Stimulated activated naive CD8-positive, alpha-beta T cell treated with anti-CD3 and anti-CD28 coated beads, Interleukin-15, Interleukin-2, amounts not matched to agents 100 ng/mL and 50 ng/mL, for 24 hours (primary cell): ENCODE measurements at regions not wholly inside any gene's neighbourhood (a gene's known extent, or its start where the extent isn't known, plus 50 kb on each side); places are given as distances from the start of the nearest gene placed in this dataset.

ENCODE experiments used
- H3K27ac Mint-ChIP-seq: one replicate; pipeline ENCODE4 v1.8.0; 2021; ENCODE audit warnings: mild to moderate bottlenecking, mixed read lengths
- H3K27me3 Mint-ChIP-seq: one replicate; pipeline ENCODE4 v1.8.0; 2021; ENCODE audit warnings: mixed read lengths
- H3K36me3 Mint-ChIP-seq: one replicate; pipeline ENCODE4 v1.8.0; 2021; ENCODE audit warnings: low read depth, mixed read lengths
- H3K4me1 Mint-ChIP-seq: one replicate; pipeline ENCODE4 v1.8.0; 2021; ENCODE audit warnings: low read depth, mixed read lengths
- H3K4me3 Mint-ChIP-seq: one replicate; pipeline ENCODE4 v1.8.0; 2021; ENCODE audit warnings: mild to moderate bottlenecking, mixed read lengths
- H3K9me3 Mint-ChIP-seq: one replicate; pipeline ENCODE4 v1.8.0; 2021; ENCODE audit warnings: mixed read lengths

DNA sequence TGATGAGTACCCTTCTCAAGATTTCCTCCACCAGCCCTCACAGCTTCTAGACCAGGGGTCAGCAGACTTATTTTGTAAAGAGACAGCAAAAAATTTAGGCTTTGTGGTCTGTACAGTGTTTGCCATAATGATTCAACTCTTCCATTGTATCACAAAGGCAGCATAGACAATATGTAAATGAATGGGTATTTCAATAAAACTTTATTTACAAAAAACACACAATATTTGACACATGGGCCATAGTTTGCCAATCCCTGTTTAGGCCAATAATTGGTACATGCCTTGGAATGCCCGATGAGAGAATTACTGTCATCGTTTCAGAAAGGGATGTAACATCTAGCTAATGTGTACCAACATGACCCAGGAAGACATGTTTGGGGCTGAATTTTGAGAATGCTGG, 178.9 kb upstream of the GALNT2 start:
- no peaks in the 10 kb centered on the region for H3K9me3 Mint-ChIP-seq
- H3K4me1 Mint-ChIP-seq, result peaks cover 8% of the 10 kb centered on the region
- H3K4me3 Mint-ChIP-seq, result no peak overlapping the region
- H3K27ac Mint-ChIP-seq, result no peak overlapping the region
- peaks cover 28% of the 10 kb centered on the region for H3K27me3 Mint-ChIP-seq
- no peaks in the 10 kb centered on the region for H3K36me3 Mint-ChIP-seq

DNA sequence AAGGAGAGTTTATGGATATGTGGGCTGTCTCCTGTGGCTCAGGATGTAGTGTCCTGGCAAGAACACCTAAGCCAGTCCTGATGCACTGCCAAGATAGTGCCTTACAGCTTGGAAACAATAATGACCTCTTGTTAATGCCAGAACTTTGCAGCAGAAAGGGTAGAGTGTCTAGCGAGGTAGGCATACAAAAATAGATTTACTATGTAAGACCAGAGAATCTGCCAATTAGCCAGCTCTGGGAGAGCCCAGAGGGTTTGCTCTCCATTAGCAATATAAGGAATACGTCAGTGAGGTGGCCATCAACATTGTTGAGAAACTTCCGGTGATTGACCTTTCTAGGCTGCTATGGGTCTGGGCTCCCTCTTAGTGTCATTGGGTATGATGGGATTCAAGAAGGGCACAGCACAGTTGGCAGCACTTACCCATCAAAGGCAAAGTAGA, 178.5 kb upstream of the GALNT2 start:
- peaks cover 27% of the 10 kb centered on the region for H3K27me3 Mint-ChIP-seq
- peaks cover 4% of the 10 kb centered on the region for H3K4me1 Mint-ChIP-seq
- H3K4me3 Mint-ChIP-seq, result no peak overlapping the region
- H3K36me3 Mint-ChIP-seq, result no peaks in the 10 kb centered on the region
- no peak overlapping the region for H3K27ac Mint-ChIP-seq
- no peaks in the 10 kb centered on the region for H3K9me3 Mint-ChIP-seq

DNA sequence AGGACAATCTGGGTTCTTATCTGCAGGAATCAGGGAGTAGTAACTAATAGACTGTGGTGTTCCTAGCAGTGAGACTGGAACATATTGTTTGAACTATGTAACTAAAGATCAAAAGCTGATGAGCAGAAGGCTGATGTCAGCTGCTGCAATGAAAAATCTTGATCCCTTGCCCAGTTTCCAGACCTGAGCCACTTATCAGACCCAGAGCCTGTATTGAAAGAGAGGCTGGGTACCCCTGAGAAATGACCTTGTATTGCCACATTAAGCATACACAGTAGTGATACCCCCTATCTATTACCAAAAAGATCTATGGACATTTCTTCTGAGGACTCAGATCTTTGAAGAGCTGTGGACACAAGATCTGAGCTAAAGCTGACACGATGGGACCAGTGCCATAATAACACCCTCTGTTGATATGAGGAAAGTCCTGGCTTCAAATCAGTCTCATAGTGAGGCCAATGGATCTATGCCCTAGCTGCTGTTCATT, 178.0 kb upstream of the GALNT2 start:
- Mint-ChIP-seq H3K9me3 (no peaks in the 10 kb centered on the region), H3K27me3 (peaks cover 25% of the 10 kb centered on the region), H3K36me3 (no peaks in the 10 kb centered on the region), H3K4me3 (no peak overlapping the region), H3K4me1 (no peaks in the 10 kb centered on the region), H3K27ac (no peak overlapping the region)

DNA sequence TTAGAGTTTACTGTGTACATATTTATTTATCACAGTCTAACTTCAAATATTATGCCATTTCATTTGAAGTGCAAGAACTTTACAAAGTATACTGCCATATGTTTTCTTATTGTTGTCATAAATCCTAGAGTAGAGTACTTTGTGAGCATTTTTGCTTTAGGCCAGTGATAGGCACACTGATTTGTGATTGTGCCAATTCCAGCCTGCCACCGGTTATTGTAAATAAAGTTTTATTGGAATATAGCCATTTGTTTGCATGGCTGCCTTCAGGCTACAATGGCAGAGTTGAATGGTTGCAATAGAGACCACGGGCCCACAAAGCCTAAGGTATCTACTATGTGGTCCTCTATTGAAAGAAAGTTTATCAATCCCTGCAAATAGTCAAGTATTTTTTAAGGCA, 175.8 kb upstream of the GALNT2 start:
- Mint-ChIP-seq H3K27me3 (peaks cover 36% of the 10 kb centered on the region), H3K27ac (no peak overlapping the region), H3K36me3 (no peaks in the 10 kb centered on the region), H3K4me3 (no peak overlapping the region), H3K9me3 (no peaks in the 10 kb centered on the region), H3K4me1 (no peaks in the 10 kb centered on the region)

GRCh38 chr1:229892515-229893117, 174.4 kb upstream of the GALNT2 start:
- no peaks in the 10 kb centered on the region for H3K36me3 Mint-ChIP-seq
- no peak overlapping the region for H3K27ac Mint-ChIP-seq
- no peaks in the 10 kb centered on the region for H3K4me1 Mint-ChIP-seq
- H3K4me3 Mint-ChIP-seq, result no peak overlapping the region
- H3K9me3 Mint-ChIP-seq, result no peaks in the 10 kb centered on the region
- H3K27me3 Mint-ChIP-seq, result peaks cover 46% of the 10 kb centered on the region

DNA sequence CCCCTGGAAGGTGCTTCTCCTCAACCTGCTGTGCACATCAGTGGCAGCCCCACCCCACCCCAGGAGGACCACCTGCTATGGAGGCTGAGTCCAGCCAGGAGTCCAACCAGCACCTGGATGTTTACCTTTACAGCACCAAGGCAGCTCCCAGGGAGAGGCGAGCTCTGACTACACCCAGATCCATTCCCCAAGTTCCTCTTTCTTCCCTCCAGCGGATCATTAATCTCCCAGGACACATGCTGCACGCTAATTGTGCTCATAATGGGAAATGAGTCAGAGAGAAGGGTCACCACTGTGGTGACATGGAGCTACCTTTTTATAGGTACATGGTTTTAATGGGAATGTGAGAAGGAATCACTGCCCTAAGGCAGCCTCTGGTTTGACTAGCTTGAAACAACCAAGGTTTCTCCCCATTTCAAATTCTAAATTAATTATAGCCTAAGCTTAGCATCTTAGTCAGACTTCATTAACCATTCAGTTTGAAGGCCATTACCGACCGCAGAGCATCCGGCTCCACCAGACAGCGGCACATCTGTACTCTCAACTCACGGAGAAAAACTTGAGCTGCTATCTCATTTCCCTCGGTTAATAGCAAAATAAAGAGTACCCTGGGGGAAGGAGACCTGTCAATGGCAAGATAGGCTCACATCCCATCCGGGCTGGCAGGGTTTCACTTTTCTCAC, 173.1 kb upstream of the GALNT2 start:
- Mint-ChIP-seq H3K27ac (no peak overlapping the region), H3K4me1 (no peaks in the 10 kb centered on the region), H3K4me3 (no peak overlapping the region), H3K9me3 (no peaks in the 10 kb centered on the region), H3K27me3 (peaks cover 54% of the 10 kb centered on the region), H3K36me3 (no peaks in the 10 kb centered on the region)

DNA sequence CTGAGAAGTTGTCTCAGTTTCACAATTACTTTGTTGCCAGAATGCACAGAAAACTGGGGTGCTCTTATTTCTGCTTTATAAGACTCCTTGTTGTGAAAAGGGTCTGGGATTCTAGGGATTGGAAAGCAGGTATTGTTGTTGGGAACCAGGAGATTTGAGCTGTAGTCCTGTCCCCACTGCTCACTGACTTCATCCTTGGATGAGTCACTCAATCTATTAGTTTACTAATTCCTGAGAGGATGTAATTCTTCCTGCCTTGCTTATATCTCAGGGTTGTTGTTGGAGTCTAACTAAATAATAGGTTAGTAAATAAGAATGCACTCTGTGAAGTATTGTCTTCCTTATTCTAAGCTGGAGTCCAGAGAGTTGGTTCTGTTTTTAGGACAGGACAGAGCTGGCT, 172.5 kb upstream of the GALNT2 start:
- Mint-ChIP-seq H3K27ac (no peak overlapping the region), H3K36me3 (no peaks in the 10 kb centered on the region), H3K4me3 (no peak overlapping the region), H3K9me3 (no peaks in the 10 kb centered on the region), H3K4me1 (no peaks in the 10 kb centered on the region), H3K27me3 (peaks cover 50% of the 10 kb centered on the region)

GRCh38 chr1:229895605-229896004, 171.4 kb upstream of the GALNT2 start:
- no peak overlapping the region for H3K4me3 Mint-ChIP-seq
- peaks cover 57% of the 10 kb centered on the region for H3K27me3 Mint-ChIP-seq
- no peak overlapping the region for H3K27ac Mint-ChIP-seq
- no peaks in the 10 kb centered on the region for H3K36me3 Mint-ChIP-seq
- H3K9me3 Mint-ChIP-seq, result no peaks in the 10 kb centered on the region
- no peaks in the 10 kb centered on the region for H3K4me1 Mint-ChIP-seq

- peaks cover 62% of the 10 kb centered on the region for H3K27me3 Mint-ChIP-seq
- H3K4me3 Mint-ChIP-seq, result no peak overlapping the region
- no peaks in the 10 kb centered on the region for H3K36me3 Mint-ChIP-seq
Measured at GRCh38 chr1:229896306-229896705, 170.7 kb upstream of the GALNT2 start.

GRCh38 chr1:229896861-229897260, 170.2 kb upstream of the GALNT2 start:
- Mint-ChIP-seq H3K36me3 (no peaks in the 10 kb centered on the region), H3K4me1 (no peaks in the 10 kb centered on the region), H3K4me3 (no peak overlapping the region), H3K27me3 (peaks cover 66% of the 10 kb centered on the region), H3K27ac (no peak overlapping the region), H3K9me3 (no peaks in the 10 kb centered on the region)

More at GRCh38 chr1:229896306-229896705, 170.7 kb upstream of the GALNT2 start:
- Mint-ChIP-seq H3K4me1 (no peaks in the 10 kb centered on the region), H3K9me3 (no peaks in the 10 kb centered on the region), H3K27ac (no peak overlapping the region)

DNA sequence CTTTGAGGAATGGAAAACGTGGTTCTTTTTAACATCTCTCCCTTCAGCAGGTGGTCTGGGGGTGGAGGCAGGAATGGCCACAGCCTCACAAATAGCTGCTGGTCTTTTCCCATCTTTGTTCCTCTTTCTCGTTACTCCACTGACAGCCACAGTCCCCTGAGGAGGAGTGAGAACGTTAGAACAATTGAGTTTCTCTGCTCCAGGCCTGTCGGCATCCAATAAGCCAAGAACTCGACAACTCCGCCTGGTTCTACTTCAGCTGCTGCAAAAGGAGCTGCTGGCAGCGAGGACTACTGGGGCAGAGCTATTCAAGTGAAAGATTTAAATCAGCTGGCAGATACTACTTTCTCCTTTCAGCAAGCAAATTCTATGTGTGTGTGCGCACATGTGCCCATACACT, 169.5 kb upstream of the GALNT2 start:
- Mint-ChIP-seq H3K4me3 (no peak overlapping the region), H3K27me3 (peaks cover 68% of the 10 kb centered on the region), H3K36me3 (no peaks in the 10 kb centered on the region), H3K4me1 (no peaks in the 10 kb centered on the region), H3K27ac (no peak overlapping the region), H3K9me3 (no peaks in the 10 kb centered on the region)

GRCh38 chr1:229900220-229900619, 166.8 kb upstream of the GALNT2 start:
- H3K27me3 Mint-ChIP-seq, result peaks cover 76% of the 10 kb centered on the region
- no peaks in the 10 kb centered on the region for H3K4me1 Mint-ChIP-seq
- H3K9me3 Mint-ChIP-seq, result no peaks in the 10 kb centered on the region
- H3K4me3 Mint-ChIP-seq, result no peak overlapping the region
- no peaks in the 10 kb centered on the region for H3K36me3 Mint-ChIP-seq
- no peak overlapping the region for H3K27ac Mint-ChIP-seq

DNA sequence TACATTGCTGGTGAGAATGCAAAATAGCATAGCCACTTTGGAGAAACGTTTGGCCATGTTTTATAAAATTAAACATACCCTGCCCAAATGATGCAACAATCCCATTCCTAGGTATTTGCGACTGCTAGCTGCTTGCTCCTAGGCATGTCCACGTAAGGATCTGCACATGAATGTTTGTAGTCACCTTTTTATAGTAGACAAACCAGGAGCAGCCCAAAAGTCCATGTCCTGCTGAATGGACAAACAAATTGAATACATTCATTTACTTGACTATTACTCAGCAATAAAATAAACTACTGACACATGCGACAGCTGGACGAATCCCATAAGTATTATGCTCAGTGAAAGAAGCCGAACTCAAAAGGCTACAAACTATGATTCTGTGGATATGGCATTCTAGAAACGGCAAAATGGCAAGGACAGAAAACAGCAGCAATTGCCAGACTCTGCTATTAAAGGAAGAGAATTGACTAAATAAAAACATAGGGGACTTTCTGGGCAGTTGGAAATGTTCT, 161.9 kb upstream of the GALNT2 start:
- no peak overlapping the region for H3K4me3 Mint-ChIP-seq
- H3K27me3 Mint-ChIP-seq, result peaks cover 71% of the 10 kb centered on the region
- no peak overlapping the region for H3K27ac Mint-ChIP-seq
- H3K9me3 Mint-ChIP-seq, result no peaks in the 10 kb centered on the region
- no peaks in the 10 kb centered on the region for H3K36me3 Mint-ChIP-seq
- H3K4me1 Mint-ChIP-seq, result no peaks in the 10 kb centered on the region

DNA sequence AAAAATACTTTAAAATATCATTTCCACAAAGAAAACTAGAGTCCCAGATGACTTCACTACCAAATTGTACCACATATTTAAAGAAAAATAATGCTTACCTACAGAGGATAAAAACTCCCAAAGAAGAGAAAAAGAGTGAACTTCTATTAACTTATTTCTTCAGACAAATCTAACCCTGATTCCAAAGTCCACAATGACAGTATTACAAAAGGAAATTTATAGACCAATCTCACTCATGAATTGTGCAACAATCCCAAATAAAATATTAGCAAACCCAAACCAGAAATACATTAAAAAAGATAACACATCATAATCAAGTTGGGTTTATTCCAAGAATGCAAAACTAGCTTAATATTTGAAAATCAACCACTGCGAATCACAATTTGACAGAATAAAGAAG, 161.4 kb upstream of the GALNT2 start:
- no peak overlapping the region for H3K4me3 Mint-ChIP-seq
- no peak overlapping the region for H3K27ac Mint-ChIP-seq
- no peaks in the 10 kb centered on the region for H3K9me3 Mint-ChIP-seq
- H3K27me3 Mint-ChIP-seq, result peaks cover 67% of the 10 kb centered on the region
- no peaks in the 10 kb centered on the region for H3K4me1 Mint-ChIP-seq
- no peaks in the 10 kb centered on the region for H3K36me3 Mint-ChIP-seq

GRCh38 chr1:229907884-229908638, 159.0 kb upstream of the GALNT2 start:
- Mint-ChIP-seq H3K27me3 (peaks cover 59% of the 10 kb centered on the region), H3K4me3 (no peak overlapping the region), H3K4me1 (no peaks in the 10 kb centered on the region), H3K9me3 (no peaks in the 10 kb centered on the region), H3K27ac (no peak overlapping the region), H3K36me3 (no peaks in the 10 kb centered on the region)
